HCT116 (cell line): ENCODE measurements at regions not wholly inside any gene's neighbourhood (a gene's known extent, or its start where the extent isn't known, plus 50 kb on each side); places are given as distances from the start of the nearest gene placed in this dataset.

Source experiments
- ATAC-seq: fragments of 200-7000 bp; cut with Tn5 transposase; 2 replicates; pipeline ENCODE4 v1.9.1; 2020; ENCODE audit warnings: mild to moderate bottlenecking, moderate library complexity
- BruUV-seq: library from RNA; stranded (reverse); fragments of 400-500 nt; replicated peaks from 2 replicates; lab custom pipeline; 2021; lab: Mats Ljungman, UMichigan
- CTCF ChIA-PET: fragments of 300-600 bp; sonication (Branson Sonifier 250); formaldehyde crosslinking; loops from one replicate; lab custom pipeline; 2021; ENCODE audit warnings: antibody characterized with exemption; lab: Charles Lee
- POLR2A ChIA-PET: fragments of 300-600, 350-600 bp; sonication (Branson Sonifier 250); formaldehyde crosslinking; loops from one replicate; lab custom pipeline; 2021; ENCODE audit warnings: antibody characterized with exemption; lab: Charles Lee
- RAD21 ChIA-PET, 2 experiments: fragments of 300-600 bp; sonication (Branson Sonifier 250); formaldehyde crosslinking; loops; one replicate each; lab custom pipeline; 2023; ENCODE audit warnings: low total read pairs in 2 of 2; ENCODE audit not compliant: uncharacterized antibody in 2 of 2, unreplicated experiment in 2 of 2, low non-redundant PET in 1 of 2; lab: Charles Lee
- DNase-seq: peaks from one replicate; pipeline ENCODE4 v3.0.0-alpha.2; 2010; ENCODE audit warnings: low read depth, low spot score
- H2AFZ ChIP-seq: fragments of 200-600 bp; shearing (Covaris generic), sonication (generic); 2 replicates; pipeline ENCODE4 v1.6.1; 2017; ENCODE audit warnings: low read depth, mixed run types, mixed read lengths, antibody characterized with exemption, low read length; ENCODE audit not compliant: poor library complexity, severe bottlenecking
- H3K27ac ChIP-seq: 2 replicates; pipeline ENCODE4 v1.5.1; 2012; ENCODE audit warnings: low read depth, low read length
- H3K27me3 ChIP-seq: fragments of 200-600 bp; sonication (generic); 2 replicates; pipeline ENCODE4 v1.6.1; 2016; ENCODE audit warnings: mixed run types, low read length, mixed read lengths; ENCODE audit not compliant: insufficient read depth
- H3K36me3 ChIP-seq, 2 experiments: fragments of 200-500 bp in 1 of 2; fragments of 200-600 bp in 1 of 2; sonication (Bioruptor generic) in 1 of 2; sonication (generic) in 1 of 2; 2 replicates each; pipeline versions ENCODE4 v1.5.1 to v1.6.1; 2014 to 2016; ENCODE audit warnings: low read length in 2 of 2, inconsistent platforms in 1 of 2, mixed read lengths in 1 of 2, mixed run types in 1 of 2; ENCODE audit not compliant: insufficient read depth in 2 of 2, control insufficient read depth in 1 of 2
- H3K4me1 ChIP-seq, 2 experiments: fragments of 200-600 bp in 1 of 2; sonication (generic) in 1 of 2; 2 replicates each; pipeline versions ENCODE4 v1.5.1 to v1.6.1; 2012 to 2017; ENCODE audit warnings: low read length in 2 of 2, inconsistent platforms in 1 of 2, mild to moderate bottlenecking in 1 of 2, mixed read lengths in 1 of 2, mixed run types in 1 of 2, moderate library complexity in 1 of 2; ENCODE audit not compliant: insufficient read depth in 2 of 2, control insufficient read depth in 1 of 2
- H3K4me2 ChIP-seq: fragments of 200-600 bp; sonication (generic); 2 replicates; pipeline ENCODE4 v1.6.1; 2017; ENCODE audit warnings: mixed run types, low read length, mixed read lengths
- H3K4me3 ChIP-seq, 2 experiments: fragments of 200-600 bp in 1 of 2; sonication (generic) in 1 of 2; replicated peaks in 1 of 2; 2 replicates each; pipeline ENCODE4 v1.5.1; 2011 to 2016; ENCODE audit warnings: low read length in 2 of 2, control low read depth in 1 of 2, low read depth in 1 of 2, mild to moderate bottlenecking in 1 of 2, mixed read lengths in 1 of 2, mixed run types in 1 of 2
- H3K79me2 ChIP-seq: fragments of 200-600 bp; sonication (generic); 2 replicates; pipeline ENCODE4 v1.6.1; 2017; ENCODE audit warnings: mild to moderate bottlenecking, mixed run types, low read length, moderate library complexity, mixed read lengths; ENCODE audit not compliant: insufficient read depth
- H3K9ac ChIP-seq: fragments of 200-600 bp; sonication (generic); 2 replicates; pipeline ENCODE4 v1.6.1; 2016; ENCODE audit warnings: low read length, mixed read lengths
- H3K9me2 ChIP-seq: fragments of 200-600 bp; sonication (generic), shearing (Covaris generic); 2 replicates; pipeline ENCODE4 v1.6.1; 2017; ENCODE audit warnings: mixed run types, mild to moderate bottlenecking, moderate library complexity; ENCODE audit not compliant: insufficient read depth
- H3K9me3 ChIP-seq, 2 experiments: fragments of 200-500 bp in 1 of 2; fragments of 200-600 bp in 1 of 2; sonication (Bioruptor generic) in 1 of 2; sonication (generic) in 1 of 2; 2 replicates each; pipeline ENCODE4 v1.6.1; 2014 to 2017; ENCODE audit warnings: low read length in 2 of 2, mixed read lengths in 2 of 2, inconsistent platforms in 1 of 2, low read depth in 1 of 2, mild to moderate bottlenecking in 1 of 2, mixed run types in 1 of 2, moderate library complexity in 1 of 2; ENCODE audit not compliant: control insufficient read depth in 1 of 2, insufficient read depth in 1 of 2
- H4K20me1 ChIP-seq: fragments of 200-600 bp; sonication (generic), shearing (Covaris generic); 2 replicates; pipeline ENCODE4 v1.6.1; 2017; ENCODE audit warnings: mixed run types, mild to moderate bottlenecking, moderate library complexity; ENCODE audit not compliant: insufficient read depth
- CBX3 ChIP-seq: IDR thresholded peaks from 2 replicates; pipeline ENCODE4 v1.6.1; 2012; ENCODE audit warnings: low read depth
- EGR1 ChIP-seq: IDR thresholded peaks from 2 replicates; pipeline ENCODE4 v1.6.1; 2012; ENCODE audit warnings: low read depth
- FOSL1 ChIP-seq: IDR thresholded peaks from 2 replicates; pipeline ENCODE4 v1.6.1; 2012; ENCODE audit warnings: low read depth
- JUND ChIP-seq: IDR thresholded peaks from 2 replicates; pipeline ENCODE4 v1.6.1; 2012
- MAX ChIP-seq: IDR thresholded peaks from 2 replicates; pipeline ENCODE4 v1.6.1; 2012
- POLR2AphosphoS5 ChIP-seq: IDR thresholded peaks from 2 replicates; pipeline ENCODE4 v1.6.1; 2011; ENCODE audit warnings: mild to moderate bottlenecking, low read depth, low read length, moderate library complexity
- YY1 ChIP-seq: IDR thresholded peaks from 2 replicates; pipeline ENCODE4 v1.6.1; 2011; ENCODE audit warnings: low read length, low read depth, moderate library complexity, mild to moderate bottlenecking; ENCODE audit not compliant: insufficient replicate concordance; ENCODE audit errors: extremely low read depth
- ZFX ChIP-seq: fragments of 450-650 bp; IDR thresholded peaks from 2 replicates; pipeline ENCODE4 v1.6.1; 2017
- intact Hi-C: fragments of 100-400 bp; cut with micrococcal nuclease; formaldehyde crosslinking; loops from 2 replicates; pipeline ENCODE4 v1.10.0; 2022

DNA sequence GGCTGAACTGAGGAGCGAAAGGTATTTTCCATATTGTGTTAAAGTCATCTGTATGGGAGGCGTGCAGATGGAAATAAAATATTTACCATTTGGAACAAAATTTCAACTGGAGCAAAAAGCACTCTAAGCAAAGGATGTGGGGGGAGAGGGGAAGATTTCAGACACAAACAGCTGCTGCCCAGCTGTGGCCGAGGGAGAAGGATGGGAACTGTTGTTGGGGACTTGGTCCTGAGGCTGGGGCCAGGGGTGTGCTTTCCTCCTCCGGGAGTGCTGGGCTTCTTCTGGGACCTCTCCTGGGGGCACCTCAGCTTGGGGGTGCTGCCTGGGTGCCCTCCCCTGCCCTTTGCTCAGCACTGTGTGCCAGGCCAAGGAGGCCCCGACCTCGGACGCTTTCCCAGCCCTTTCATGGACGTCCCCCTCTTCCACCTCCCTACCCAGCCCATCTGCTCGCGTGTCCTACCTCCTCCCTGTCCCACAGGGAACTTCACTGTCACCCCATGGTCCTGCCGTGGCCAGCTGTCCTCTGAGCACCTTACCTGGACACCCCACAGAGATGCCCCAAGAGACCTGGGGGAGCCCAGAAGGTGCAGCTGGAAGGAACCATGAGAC lies 101.9 kb upstream of the COL5A1 start (continued):
- TF ChIP-seq EGR1 = no peak
- no peak for TF ChIP-seq FOSL1
- no peak for TF ChIP-seq CBX3
- TF ChIP-seq YY1 = no peak
- TF ChIP-seq ZFX = no peak
- TF ChIP-seq MAX = no peak
- TF ChIP-seq JUND = no peak

DNA sequence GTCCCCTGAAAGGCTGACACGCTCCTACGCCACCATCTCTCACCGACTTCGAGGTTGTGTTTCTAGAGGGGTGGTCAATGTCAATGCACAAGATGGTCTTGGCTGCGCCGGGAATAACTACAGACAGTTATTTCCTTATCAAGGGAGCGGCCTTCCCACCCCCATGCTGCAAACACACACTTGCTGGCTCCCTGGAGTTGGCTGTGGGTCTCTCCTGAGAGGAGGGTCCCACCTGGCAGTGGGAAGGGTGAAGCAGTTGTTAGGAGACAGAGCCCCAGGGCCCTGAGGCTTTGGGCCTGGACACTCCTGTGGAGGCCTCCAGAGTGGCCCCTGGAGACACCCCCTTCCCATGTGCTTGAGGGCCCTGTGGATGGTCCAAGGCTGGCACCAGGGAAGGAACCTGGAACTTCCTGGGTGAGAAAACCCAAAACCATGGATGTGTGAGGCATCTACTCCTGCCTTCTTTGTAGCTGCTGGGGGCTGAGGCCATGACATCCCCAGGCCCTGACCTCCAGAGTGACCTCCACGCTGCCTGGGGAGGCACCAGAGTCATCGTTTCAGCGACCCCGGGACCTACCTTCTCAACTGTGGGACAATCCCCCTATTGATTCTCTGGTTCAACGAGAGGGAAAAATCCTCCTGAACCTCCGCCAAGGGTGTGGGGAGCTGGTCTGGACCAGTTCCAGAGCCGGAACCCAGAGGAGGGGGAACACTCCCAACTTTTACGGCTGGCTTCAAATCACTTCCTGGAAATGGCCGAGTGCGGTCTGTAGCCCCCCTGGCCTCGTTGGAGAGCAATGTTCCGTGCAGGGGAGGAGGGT lies 101.1 kb upstream of the COL5A1 start:
- Histone ChIP-seq H3K79me2 (no peaks in the 10 kb centered on the region), H3K4me1 (peaks cover 2 to 13% of the 10 kb centered on the region in 2 experiments; a peak in 3 of 4 replicates), H4K20me1 (no peaks in the 10 kb centered on the region), H3K4me3 (no peak overlapping the region), H3K4me2 (no peak overlapping the region), H3K9me3 (no peaks in the 10 kb centered on the region), H3K9me2 (no peaks in the 10 kb centered on the region), H2AFZ (no peak overlapping the region), H3K27me3 (peaks cover 13% of the 10 kb centered on the region), H3K36me3 (no peaks in the 10 kb centered on the region), H3K27ac (no peak overlapping the region), H3K9ac (no peak overlapping the region)
- no TSS peak for BruUV-seq
- ATAC-seq (no peak), DNase-seq (no peak)
- TF ChIP-seq POLR2AphosphoS5 = no peak
- RAD21 ChIA-PET = no interaction called here
- intact Hi-C loops = no loop called here
- POLR2A ChIA-PET = no interaction called here
- CTCF ChIA-PET = no interaction called here
